ENCODE measurements at regions not wholly inside any gene's neighbourhood (a gene's known extent, or its start where the extent isn't known, plus 50 kb on each side); places are given as distances from the start of the nearest gene placed in this dataset.
A peak's percentile ranks its signal among the peaks of the same experiment; 100 is the strongest.

GRCh38 chr5:58016877-58017276, 443.0 kb downstream of the PLK2 start:
- TF ChIP-seq CTCF (IDR thresholded peaks at IDR 0.05; ENCODE audit: low read depth, low read length, missing control alignments), result no peak
- no peak for DNase-seq (ENCODE audit: low read depth)
- in situ Hi-C loops (cut with HindIII; ENCODE audit: low sequenced_read_pairs), result no loop called here
- H3K4me3 ChIP-seq (ENCODE audit: low read depth, low read length), result no peak overlapping the region

DNA sequence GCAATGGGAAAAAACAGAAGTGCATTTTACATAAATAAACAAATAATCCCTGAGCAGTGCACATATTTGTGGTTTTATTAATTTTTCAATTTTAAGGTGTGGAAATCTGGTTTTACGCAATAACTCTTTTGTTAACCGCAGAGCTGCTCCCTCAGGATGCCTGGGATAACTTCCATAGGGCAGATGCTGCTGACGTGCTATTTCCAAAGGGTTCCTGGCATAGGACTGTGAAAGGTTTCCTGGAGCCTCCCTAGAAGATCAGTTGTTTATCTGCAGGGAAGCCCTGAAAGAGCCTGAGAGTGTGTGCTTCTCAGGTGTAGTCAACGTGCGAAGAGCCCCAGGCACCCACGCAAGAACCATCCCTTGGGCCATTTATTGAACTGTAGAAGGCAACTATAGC, 443.5 kb downstream of the PLK2 start:
- peak; percentile 34 for DNase-seq (ENCODE audit: low read depth)
- in situ Hi-C loops (cut with HindIII; ENCODE audit: low sequenced_read_pairs), result no loop called here
- H3K4me3 ChIP-seq (ENCODE audit: low read depth, low read length), result no peak overlapping the region
- TF ChIP-seq CTCF (IDR thresholded peaks at IDR 0.05; ENCODE audit: low read depth, low read length, missing control alignments), result no peak

DNA sequence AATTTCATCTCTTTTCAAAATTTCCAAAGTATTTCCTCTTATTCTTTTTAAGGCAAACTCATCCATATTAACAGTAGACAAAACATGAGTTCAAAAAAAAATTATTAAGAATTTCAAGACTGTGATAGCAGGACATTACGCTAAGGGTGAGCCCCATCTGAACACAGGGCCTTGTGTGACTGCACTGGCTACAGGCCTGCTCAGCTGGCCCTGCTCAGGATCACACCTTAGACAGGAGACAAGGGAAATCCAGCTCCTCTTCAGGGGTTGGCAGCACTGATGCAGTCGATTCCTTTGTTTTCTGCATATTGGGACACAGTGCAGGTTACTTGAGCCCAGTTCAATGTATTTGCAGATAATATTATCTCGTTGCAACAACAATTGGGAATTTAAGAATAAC, 444.7 kb downstream of the PLK2 start:
- in situ Hi-C loops (cut with HindIII; ENCODE audit: low sequenced_read_pairs), result no loop called here
- no peak for DNase-seq (ENCODE audit: low read depth)
- H3K4me3 ChIP-seq (ENCODE audit: low read depth, low read length), result no peak overlapping the region
- no peak for TF ChIP-seq CTCF (IDR thresholded peaks at IDR 0.05; ENCODE audit: low read depth, low read length, missing control alignments)

DNA sequence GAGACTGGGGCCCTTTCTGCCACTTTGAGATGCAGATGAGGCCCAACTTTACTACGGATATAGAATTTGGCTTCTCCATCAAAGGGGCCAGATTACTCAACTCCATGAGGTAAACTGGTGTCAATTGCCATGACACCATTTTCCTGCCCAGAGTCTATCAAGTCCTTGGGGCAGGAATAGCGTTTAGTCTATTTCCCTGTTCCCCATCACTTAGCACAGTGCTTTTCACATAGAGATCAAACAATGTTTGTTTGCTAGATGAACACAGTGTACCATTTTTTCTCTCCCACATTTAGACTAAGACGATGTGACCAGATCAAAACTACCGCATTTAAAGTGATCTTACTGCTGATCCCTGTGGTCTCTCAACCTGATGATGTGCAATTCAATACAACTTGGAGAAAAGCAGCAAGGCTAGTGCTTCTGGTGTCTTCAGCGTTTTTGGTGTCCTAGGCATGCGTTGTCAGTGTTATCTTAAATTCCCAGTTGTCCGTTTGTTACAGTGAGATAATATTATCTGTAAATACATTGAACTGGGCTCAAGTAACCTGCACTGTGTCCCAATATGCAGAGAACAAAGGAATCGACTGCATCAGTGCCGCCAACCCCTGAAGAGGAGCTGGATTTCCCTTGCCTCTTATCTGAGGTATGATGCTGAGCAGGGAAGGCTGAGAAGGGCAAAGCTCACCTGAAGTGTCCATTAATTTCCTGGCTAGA, 446.2 kb downstream of the PLK2 start:
- H3K4me3 ChIP-seq (ENCODE audit: low read depth, low read length), result no peak overlapping the region
- in situ Hi-C loops (cut with HindIII; ENCODE audit: low sequenced_read_pairs), result no loop called here
- DNase-seq (ENCODE audit: low read depth), result no peak
- TF ChIP-seq CTCF (IDR thresholded peaks at IDR 0.05; ENCODE audit: low read depth, low read length, missing control alignments), result no peak

GRCh38 chr5:58012801-58013315, 447.0 kb downstream of the PLK2 start:
- DNase-seq (ENCODE audit: low read depth), result no peak
- H3K4me3 ChIP-seq (ENCODE audit: low read depth, low read length), result no peak overlapping the region
- in situ Hi-C loops (cut with HindIII; ENCODE audit: low sequenced_read_pairs), result no loop called here
- TF ChIP-seq CTCF (IDR thresholded peaks at IDR 0.05; ENCODE audit: low read depth, low read length, missing control alignments), result no peak

GRCh38 chr5:58012102-58012501, 447.8 kb downstream of the PLK2 start:
- in situ Hi-C loops (cut with HindIII; ENCODE audit: low sequenced_read_pairs), result no loop called here
- no peak overlapping the region for H3K4me3 ChIP-seq (ENCODE audit: low read depth, low read length)
- no peak for DNase-seq (ENCODE audit: low read depth)
- no peak for TF ChIP-seq CTCF (IDR thresholded peaks at IDR 0.05; ENCODE audit: low read depth, low read length, missing control alignments)
